ENCODE measurements at regions not wholly inside any gene's neighbourhood (a gene's known extent, or its start where the extent isn't known, plus 50 kb on each side); places are given as distances from the start of the nearest gene placed in this dataset.

DNA sequence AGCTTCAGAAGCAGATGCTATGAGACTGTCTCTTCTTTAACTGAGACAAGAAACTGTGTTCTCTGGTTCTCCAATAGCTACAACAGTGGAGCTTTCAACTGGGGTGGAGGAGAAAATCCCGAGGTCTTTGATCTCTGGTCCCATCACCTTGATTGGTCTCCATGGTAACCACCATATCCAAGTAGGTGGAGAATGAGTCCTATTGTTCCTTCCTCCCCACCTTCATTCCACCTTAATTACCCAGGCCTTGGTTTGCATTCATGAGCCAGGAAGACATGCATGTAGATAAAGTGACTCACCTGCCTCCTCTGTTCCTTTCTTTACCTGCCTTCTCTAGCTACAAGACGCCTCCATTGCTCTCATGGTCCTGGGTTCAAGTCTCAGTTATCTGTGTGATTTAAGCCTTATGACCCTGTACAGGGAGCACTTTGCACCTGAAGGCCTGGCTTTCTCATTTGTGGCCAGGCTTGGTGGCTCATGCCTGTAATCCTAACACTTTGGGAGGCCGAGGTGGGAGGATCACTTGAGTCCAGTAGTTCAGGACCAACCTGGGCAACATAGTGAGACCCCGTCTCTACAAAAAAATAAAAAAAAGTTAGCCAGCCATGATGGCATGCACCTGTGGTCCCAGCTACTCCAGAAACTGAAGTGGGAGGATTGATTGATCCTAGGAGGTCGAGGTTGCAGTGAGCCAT, 157.7 kb upstream of the TBX3 start:
- 41% methylated on average over 5 of the region's 5 CpGs for WGBS (ENCODE audit: insufficient coverage, low coverage, low lambda C conversion rate, missing lambda C conversion rate)
- no peak for ATAC-seq
- intact Hi-C loops (cut with DNase I), result no loop called here

GRCh38 chr12:114838480-114838879, 154.5 kb upstream of the TBX3 start:
- DNase-seq, result no peak
- intact Hi-C loops (cut with DNase I), result no loop called here
- WGBS (ENCODE audit: insufficient coverage, low coverage, low lambda C conversion rate, missing lambda C conversion rate), result 95% methylated on average over 6 of the region's 9 CpGs
- no peaks in the 10 kb centered on the region for H3K9me3 ChIP-seq
- TF ChIP-seq, protein P1, sequence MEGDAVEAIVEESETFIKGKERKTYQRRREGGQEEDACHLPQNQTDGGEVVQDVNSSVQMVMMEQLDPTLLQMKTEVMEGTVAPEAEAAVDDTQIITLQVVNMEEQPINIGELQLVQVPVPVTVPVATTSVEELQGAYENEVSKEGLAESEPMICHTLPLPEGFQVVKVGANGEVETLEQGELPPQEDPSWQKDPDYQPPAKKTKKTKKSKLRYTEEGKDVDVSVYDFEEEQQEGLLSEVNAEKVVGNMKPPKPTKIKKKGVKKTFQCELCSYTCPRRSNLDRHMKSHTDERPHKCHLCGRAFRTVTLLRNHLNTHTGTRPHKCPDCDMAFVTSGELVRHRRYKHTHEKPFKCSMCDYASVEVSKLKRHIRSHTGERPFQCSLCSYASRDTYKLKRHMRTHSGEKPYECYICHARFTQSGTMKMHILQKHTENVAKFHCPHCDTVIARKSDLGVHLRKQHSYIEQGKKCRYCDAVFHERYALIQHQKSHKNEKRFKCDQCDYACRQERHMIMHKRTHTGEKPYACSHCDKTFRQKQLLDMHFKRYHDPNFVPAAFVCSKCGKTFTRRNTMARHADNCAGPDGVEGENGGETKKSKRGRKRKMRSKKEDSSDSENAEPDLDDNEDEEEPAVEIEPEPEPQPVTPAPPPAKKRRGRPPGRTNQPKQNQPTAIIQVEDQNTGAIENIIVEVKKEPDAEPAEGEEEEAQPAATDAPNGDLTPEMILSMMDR (IDR thresholded peaks at IDR 0.05), result no peak
- no peak for TF ChIP-seq POLR2A (IDR thresholded peaks at IDR 0.05)
- H3K36me3 ChIP-seq, result no peaks in the 10 kb centered on the region
- no peaks in the 10 kb centered on the region for H3K27me3 ChIP-seq
- no peaks in the 10 kb centered on the region for H3K4me1 ChIP-seq
- no peak overlapping the region for H3K4me3 ChIP-seq
- ATAC-seq, result no peak
- H3K27ac ChIP-seq, result no peak overlapping the region

More for the DNA sequence above, 157.7 kb upstream of the TBX3 start:
- DNase-seq, result no peak
- Histone ChIP-seq H3K27ac (no peak overlapping the region), H3K36me3 (no peaks in the 10 kb centered on the region), H3K4me1 (no peaks in the 10 kb centered on the region), H3K27me3 (no peaks in the 10 kb centered on the region), H3K4me3 (no peak overlapping the region), H3K9me3 (no peaks in the 10 kb centered on the region)
- TF ChIP-seq, protein P1 (IDR thresholded peaks at IDR 0.05), result no peak
- TF ChIP-seq POLR2A (IDR thresholded peaks at IDR 0.05), result no peak

DNA sequence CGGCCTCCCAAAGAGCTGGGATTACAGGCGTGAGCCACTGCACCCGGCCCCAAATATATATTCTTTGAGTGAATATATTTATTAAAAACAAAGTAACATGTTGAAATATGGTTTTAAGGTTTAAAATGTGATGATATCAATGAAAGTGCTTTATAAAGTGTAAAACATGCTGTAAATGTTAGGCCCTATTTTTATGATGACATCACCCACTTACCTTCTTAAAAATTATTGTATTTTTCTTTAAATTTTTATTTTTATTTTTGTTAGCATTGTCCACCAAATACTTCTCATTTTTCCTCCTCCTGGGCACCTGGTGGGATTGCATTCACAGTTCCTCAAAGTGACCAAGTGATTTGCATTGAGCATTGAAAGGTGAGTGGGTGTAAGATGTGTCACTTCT, 152.6 kb upstream of the TBX3 start:
- TF ChIP-seq, protein P1 (IDR thresholded peaks at IDR 0.05), result no peak
- no peak for TF ChIP-seq POLR2A (IDR thresholded peaks at IDR 0.05)
- ATAC-seq (no peak), DNase-seq (no peak)
- intact Hi-C loops (cut with DNase I), result no loop called here
- H3K4me1 ChIP-seq, result peaks cover 0 to 13% (median 0%) of the 10 kb centered on the region in 4 donors
- H3K27ac ChIP-seq, result no peak overlapping the region
- 90% methylated on average over 3 of the region's 3 CpGs for WGBS (ENCODE audit: insufficient coverage, low coverage, low lambda C conversion rate, missing lambda C conversion rate)
- no peaks in the 10 kb centered on the region for H3K27me3 ChIP-seq
- H3K36me3 ChIP-seq, result no peaks in the 10 kb centered on the region
- H3K4me3 ChIP-seq, result no peak overlapping the region
- H3K9me3 ChIP-seq, result no peaks in the 10 kb centered on the region

GRCh38 chr12:114835031-114835430, 151.1 kb upstream of the TBX3 start:
- H3K36me3 ChIP-seq, result no peaks in the 10 kb centered on the region
- 77% methylated on average over 2 of the region's 2 CpGs for WGBS (ENCODE audit: insufficient coverage, low coverage, low lambda C conversion rate, missing lambda C conversion rate)
- H3K4me3 ChIP-seq, result no peak overlapping the region
- H3K9me3 ChIP-seq, result no peaks in the 10 kb centered on the region
- DNase-seq, result no peak
- TF ChIP-seq, protein P1 (IDR thresholded peaks at IDR 0.05), result no peak
- no peak for TF ChIP-seq POLR2A (IDR thresholded peaks at IDR 0.05)
- no peak for ATAC-seq
- intact Hi-C loops (cut with DNase I), result no loop called here
- H3K4me1 ChIP-seq, result peaks cover 0 to 21% (median 0%) of the 10 kb centered on the region in 4 donors
- no peaks in the 10 kb centered on the region for H3K27me3 ChIP-seq
- no peak overlapping the region for H3K27ac ChIP-seq
